Activated CD8-positive, alpha-beta memory T cell treated with anti-CD3 and anti-CD28 coated beads for 36 hours (primary cell): ENCODE measurements at regions not wholly inside any gene's neighbourhood (a gene's known extent, or its start where the extent isn't known, plus 50 kb on each side); places are given as distances from the start of the nearest gene placed in this dataset.
"Not testable (repeated sequence)": the region's sequence is repeated elsewhere in the genome, so short reads cannot be mapped to it uniquely, and the experiment has no call there.

ENCODE experiments used
- CTCF ChIA-PET: fragments of 350-600 bp; sonication (Branson Sonifier 250); formaldehyde crosslinking; loops from one replicate; lab custom pipeline; 2021; ENCODE audit warnings: antibody characterized with exemption; lab: Charles Lee
- POLR2A ChIA-PET: fragments of 350-600 bp; sonication (Branson Sonifier 250); formaldehyde crosslinking; loops from one replicate; lab custom pipeline; 2021; ENCODE audit warnings: antibody characterized with exemption; lab: Charles Lee

DNA sequence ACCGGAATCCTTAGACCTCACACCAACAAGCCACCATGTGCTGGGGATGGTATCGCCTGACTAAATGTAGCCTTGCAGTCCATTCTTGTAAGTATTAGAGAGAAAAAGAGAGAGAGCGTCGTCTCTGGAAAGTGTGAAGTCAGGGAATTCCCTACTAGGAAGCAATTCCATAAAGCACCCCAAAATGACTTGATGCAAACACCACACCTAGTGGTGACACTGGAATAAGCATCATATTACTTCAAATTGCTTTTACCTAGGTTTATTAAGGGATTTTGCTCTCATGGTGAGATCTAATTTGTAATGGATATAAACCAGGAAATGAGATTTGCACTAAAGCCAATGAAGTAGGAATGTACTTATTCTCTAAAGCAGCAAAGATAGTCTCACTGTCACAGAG, 111.4 kb upstream of the METTL9 start:
- POLR2A ChIA-PET, CTCF ChIA-PET: not testable (repeated sequence)

DNA sequence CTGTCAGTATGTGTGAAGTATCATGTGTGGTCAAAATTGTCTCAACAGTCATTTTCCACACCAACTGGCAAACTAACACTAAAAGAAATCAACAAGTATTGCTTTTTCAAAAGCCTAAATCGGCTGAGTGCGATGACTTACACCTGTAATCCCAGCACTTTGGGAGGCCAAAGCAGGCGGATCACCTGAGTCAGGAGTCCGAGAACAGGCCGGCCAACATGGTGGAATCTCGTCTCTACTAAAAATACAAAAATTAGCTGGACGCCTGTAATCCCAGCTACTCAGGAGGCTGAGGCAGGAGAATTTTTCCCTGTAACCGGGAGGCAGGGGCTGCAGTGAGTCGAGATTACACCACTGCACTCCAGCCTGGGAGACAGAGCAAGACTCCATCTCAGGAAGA, 100.3 kb upstream of the METTL9 start:
- POLR2A ChIA-PET = not testable (repeated sequence)

DNA sequence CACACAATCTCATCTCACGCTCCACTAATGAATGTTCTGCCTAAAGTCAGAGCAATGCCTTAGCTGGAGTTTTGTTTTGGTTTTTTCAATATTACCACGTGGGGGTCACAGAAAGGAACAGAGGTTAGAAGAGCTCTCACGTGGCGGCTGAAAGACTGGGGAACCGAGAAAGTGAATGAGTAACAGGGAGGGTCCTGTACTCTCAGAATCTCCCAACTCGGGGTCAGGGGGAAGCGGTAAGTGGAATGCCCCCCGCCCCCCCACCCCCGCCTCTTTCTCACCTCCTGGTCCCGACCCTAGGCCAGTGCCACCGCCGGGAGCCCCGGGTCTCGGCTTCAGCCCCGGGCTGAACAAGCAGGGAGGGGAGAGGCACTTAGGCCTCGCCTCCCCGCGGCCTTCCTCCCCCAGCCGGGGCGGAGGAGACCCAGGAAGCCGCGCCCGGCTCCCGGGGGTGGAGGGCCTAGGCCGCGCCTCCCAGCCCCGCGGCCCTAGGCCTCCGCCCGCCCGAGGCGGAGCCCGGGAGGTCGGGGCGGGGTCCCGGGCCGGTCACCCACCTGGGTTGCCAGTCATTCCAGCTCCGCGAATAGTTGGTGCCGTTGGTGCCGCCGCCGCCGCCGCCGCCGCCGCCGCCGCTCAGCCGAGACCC, 98.0 kb upstream of the METTL9 start:
- POLR2A ChIA-PET = interaction anchor here (1.4 kb wide), 1 partner anchor 16 kb away, joined by 5 read pairs; no protein-coding TSS in a partner anchor
- CTCF ChIA-PET = not testable (repeated sequence)

More for the DNA sequence above, 100.3 kb upstream of the METTL9 start:
- CTCF ChIA-PET = not testable (repeated sequence)

GRCh38 chr16:21501869-21502667, 97.3 kb upstream of the METTL9 start:
- ChIA-PET CTCF (interaction anchor here (1.0 kb wide), 1 partner anchor 52 kb away, joined by 3 read pairs; no protein-coding TSS in a partner anchor), POLR2A (interaction anchor here (1.4 kb wide), 1 partner anchor 16 kb away, joined by 5 read pairs; no protein-coding TSS in a partner anchor)

DNA sequence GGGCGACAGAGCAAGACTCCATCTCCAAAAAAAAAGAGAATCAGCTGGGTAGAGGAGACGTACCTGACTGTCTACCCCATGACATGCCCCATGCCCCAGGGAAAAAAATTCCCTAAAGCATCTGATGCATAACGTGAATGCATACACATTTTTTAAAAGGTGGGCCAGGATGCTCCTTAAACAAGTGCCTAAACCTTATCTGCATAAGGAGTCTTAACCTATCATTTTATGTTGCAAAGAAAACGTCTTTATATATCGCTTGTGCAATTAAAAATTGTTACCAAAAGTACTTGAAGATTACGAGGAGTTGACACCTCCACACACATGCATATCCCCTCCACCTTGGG, 95.8 kb upstream of the METTL9 start:
- CTCF ChIA-PET, POLR2A ChIA-PET: not testable (repeated sequence)

GRCh38 chr16:21503941-21504832, 95.2 kb upstream of the METTL9 start:
- CTCF ChIA-PET, POLR2A ChIA-PET: not testable (repeated sequence)

DNA sequence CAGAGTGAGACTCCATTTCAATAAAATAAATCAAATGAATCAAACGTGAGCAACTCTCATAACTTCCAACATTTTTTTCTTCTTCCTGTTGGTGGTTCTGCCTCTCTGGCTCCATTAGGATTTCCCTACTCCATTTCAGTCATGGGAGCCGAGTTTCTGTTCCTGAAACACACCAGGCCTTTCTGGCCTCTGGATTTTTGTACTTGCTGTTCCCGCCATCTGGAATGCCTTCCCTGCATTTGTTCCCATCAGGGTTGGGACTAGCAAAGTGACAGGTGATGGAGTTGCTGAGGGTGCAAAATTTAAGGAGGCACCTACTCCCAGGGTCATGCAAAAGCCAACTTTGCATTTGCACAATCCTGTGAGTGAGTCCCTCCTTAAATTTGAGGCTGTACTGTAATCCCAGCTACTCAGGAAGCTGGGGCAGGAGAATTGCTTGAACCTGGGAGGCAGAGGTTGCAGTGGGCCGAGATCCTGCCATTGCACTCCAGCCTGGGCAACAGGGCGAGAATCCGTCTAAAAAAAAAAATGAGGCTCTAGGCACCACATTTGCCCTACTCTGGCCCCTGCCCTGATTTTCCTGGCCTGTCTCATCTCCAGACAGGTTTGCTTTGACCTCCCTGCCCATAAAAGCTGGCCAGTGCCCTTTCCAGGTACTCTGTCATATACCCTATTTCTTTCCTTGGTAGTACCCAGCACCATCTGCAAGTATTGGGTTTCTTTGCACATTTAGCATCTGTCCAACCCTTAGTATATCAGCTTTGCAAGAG, 93.4 kb upstream of the METTL9 start:
- CTCF ChIA-PET = not testable (repeated sequence)
- POLR2A ChIA-PET = interaction anchor here (1.4 kb wide), 1 partner anchor 13 kb away, joined by 5 read pairs; no protein-coding TSS in a partner anchor

DNA sequence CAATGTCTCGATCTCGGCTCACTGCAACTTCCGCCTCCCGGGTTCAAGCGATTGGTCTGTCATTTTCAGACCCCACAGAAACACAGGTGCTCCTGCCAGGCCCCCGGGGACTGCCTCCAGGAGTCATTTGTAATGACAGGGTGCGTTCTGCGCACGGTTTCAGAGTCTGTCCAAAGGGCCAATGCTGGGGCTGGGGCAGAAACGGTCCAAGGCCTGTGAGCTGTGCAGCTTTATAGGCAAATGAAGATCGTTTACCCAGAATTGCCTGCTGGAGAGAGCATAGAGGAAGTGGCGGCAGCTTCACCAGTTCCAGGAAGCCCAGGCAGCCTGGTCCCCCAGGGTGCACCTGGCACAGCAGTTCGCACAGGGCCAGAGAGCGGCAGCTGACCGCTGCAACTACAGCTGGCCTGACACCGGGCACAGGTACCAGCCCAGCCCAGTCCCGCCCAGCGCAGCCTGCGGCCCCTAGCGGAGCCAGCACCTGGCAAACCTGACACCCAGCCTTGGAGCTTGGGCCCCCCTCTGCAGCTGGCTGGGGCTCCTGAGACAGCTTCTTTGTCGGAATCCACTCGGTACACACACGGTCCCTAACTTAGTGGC, 92.4 kb upstream of the METTL9 start:
- CTCF ChIA-PET = not testable (repeated sequence)
- POLR2A ChIA-PET = interaction anchor here (1.4 kb wide), 1 partner anchor 12 kb away, joined by 5 read pairs; no protein-coding TSS in a partner anchor

DNA sequence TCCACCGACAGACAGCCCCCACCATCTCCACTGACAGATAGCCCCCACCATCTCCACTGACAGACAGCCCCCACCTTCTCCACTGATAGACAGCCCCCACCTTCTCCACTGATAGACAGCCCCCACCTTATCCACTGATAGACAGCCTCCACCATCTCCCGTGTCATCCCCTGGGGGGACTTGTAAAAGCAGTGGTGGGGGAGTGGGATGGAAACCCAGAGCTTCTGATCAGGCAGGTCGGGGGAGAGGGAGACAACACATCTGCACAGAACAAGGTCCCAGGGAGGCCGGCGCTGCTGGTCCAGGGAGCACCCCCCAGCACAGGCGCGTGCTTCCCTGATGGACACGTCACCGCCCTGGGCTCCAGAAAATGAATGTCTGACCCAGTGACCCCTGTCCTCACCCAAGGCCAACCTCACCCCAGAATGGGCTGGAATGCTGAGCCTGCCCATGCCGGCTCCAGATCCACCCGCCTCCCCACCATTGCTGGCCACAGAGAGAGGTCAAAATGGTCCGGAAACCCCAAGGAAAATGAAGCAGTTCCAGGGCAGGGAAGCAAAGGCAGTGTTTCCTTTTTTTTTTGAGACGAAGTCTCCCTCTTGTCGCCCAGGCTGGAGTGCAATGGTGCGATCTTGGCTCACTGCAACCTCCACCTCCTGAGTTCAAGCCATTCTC, 91.6 kb upstream of the METTL9 start:
- POLR2A ChIA-PET = interaction anchor here (1.4 kb wide), 1 partner anchor 11 kb away, joined by 5 read pairs; no protein-coding TSS in a partner anchor
- CTCF ChIA-PET = not testable (repeated sequence)

DNA sequence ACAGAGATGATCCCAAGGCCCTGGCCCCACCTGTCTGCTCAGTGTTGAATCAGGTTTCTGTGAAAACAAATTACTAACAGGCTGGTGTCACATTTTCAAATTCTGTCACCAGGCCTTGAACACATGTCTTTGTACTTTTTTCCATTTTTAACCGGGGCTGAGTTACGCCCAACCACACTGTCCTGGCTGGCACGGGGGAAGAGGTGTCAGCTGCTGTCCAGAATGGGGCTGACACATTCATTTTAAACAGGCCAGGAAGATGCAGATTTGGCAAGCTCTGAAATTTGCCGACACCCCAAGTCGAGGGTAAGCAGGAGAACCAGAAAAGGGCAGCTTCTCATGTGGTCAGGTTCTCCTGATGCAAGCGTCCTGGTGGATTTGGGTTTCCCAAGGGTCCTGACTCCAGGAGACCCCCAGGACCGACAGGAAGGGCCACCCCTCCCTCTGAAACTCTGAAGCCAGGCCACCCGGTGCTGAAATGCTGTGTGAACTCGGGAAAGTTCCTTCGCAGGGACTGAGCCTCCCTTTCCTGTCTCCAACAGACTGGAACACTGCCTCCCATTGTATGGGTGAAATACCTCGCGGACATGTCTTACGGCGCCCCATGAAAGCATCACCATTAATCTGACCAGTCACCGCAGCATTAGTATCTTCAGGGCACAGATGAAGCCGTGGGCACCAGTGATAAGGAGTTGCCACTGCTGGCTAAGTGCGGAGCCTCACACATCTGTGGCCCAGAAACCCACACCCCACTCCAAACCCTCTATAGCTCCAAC, 90.5 kb upstream of the METTL9 start:
- POLR2A ChIA-PET, CTCF ChIA-PET: not testable (repeated sequence)

DNA sequence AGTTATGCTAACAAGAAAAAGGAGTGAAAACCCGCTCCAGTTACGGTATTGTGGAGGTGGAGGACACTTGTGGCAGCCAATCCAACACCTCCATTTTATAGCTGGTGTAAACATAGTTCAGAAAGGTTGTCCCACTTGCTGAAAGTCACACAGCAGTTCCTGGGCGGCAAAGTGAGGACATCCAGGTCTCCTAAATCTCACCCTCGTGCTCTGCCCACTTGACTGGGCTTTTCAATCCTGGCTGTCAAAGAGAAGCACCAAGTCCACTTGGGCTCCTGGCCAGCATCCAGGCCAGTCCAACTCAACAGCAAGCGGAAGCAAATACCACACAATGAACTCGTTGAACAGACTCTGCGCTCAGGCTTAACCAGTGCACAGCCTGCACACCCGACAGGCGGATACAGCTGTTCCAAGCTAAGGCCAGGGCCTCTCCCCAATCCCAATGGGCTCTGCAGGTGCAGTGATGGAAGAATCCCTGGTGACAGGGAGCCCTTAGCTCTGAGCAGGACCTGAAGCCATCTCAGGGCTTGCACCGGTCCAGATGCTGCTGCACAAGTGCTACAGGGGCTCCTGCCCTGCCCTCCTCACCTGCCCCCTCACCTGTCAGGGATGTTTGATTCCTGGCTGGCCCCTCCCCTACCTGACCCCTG, 89.8 kb upstream of the METTL9 start:
- POLR2A ChIA-PET, CTCF ChIA-PET: not testable (repeated sequence)

- POLR2A ChIA-PET = not testable (repeated sequence)
Measured at GRCh38 chr16:21510869-21511255, 88.5 kb upstream of the METTL9 start.

DNA sequence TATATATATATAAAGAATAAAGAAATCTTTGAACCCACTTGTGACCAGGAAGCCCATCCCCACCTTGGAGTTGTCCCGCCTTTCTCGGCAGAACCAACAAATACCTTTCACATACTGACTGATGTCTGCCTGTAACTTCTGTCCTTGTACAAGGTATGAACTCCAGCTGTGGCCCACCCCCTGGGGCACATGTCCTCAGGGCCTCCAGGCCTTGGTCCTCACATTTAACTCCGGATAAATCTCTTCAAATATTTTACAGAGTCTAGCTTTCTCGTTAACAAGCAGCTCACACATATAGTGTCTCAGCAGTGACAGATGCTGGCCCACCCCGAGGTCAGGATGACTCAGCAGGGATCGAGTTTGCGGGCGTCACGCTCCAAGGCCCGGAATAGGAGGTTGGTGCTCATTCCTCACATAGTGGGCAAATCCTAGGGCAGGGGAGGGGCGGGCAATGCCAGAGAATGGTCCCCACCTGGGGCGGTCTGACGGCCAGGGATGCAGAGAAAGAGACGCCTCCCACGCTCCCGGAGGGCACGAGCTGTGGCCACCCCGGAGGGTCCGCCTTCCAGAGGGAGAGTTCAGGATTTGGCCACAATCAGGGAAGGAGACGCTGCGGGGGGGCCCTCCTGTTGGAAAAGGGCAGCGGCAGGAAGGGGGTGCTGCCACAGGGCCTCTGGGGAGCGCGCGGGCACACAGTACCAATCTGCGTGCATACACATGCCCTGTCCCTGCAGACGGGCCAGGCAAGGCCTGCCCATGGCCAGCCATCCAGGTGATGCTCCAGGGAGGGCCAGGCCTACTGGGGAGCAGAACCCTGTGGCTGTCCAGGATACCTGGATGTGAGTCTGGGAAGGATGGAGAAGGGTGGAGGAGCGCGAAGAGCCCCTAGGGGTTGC, 87.8 kb upstream of the METTL9 start:
- POLR2A ChIA-PET, CTCF ChIA-PET: not testable (repeated sequence)

More at GRCh38 chr16:21510869-21511255, 88.5 kb upstream of the METTL9 start:
- CTCF ChIA-PET = not testable (repeated sequence)

- CTCF ChIA-PET, POLR2A ChIA-PET: not testable (repeated sequence)
Measured at GRCh38 chr16:21512280-21513192, 86.8 kb upstream of the METTL9 start.

- CTCF ChIA-PET, POLR2A ChIA-PET: not testable (repeated sequence)
Measured at GRCh38 chr16:21513337-21513741, 86.0 kb upstream of the METTL9 start.
